ENCODE measurements at regions not wholly inside any gene's neighbourhood (a gene's known extent, or its start where the extent isn't known, plus 50 kb on each side); places are given as distances from the start of the nearest gene placed in this dataset.

DNA sequence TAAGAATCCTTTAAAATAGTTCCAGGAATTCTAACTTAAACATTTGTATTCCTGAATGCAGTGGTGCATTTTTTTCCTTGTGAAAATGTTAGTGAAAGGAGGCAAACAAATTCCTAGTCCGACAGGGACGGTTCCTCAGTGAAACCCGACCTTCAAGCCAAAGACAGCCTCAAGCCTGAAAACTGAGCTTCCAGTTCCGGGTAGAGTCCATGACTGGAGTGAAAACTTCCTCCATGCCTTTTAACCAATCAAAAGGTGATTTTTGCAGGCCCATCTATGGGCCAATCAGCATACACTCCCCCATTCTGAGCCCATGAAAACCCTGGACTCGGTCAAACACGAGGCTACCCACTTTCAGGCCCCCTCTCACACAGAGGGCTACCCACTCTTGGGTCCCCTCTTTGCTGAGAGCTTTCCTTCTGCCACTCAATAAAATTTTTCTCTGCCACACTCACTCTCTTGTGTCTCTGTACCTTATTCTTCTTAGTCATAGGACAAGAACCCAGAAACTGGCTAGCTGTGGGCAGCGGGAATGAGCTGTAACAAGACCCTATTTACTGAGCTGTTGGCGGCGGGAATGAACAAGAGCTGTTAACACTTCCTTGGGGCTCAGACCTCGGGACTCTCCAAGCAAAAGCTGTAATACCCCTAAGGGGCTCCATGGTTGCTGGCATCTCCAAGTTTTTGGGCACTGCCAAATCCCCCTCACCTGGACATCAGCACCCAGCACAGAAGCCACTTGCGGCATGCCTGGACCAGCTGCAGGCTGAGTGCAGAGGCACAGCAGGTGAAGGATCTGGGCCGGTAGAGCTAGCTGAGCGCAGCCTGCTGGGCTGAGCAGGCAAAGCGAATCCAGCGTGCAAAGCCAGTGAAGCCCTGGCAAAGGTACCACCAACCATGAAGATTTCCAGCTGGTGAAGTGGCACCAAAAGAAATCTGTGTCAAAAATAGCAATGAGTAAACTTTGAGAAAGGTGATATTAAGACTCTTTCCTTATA, 598.8 kb downstream of the MCTP2 start:
- peaks cover 1% of the 10 kb centered on the region; the same call in 1 of the 2 replicates for H3K27me3 ChIP-seq
- H3K4me3 ChIP-seq (ENCODE audit: low read depth, low read length) = no peak overlapping the region
- no peak for DNase-seq
- TF ChIP-seq, protein P1, sequence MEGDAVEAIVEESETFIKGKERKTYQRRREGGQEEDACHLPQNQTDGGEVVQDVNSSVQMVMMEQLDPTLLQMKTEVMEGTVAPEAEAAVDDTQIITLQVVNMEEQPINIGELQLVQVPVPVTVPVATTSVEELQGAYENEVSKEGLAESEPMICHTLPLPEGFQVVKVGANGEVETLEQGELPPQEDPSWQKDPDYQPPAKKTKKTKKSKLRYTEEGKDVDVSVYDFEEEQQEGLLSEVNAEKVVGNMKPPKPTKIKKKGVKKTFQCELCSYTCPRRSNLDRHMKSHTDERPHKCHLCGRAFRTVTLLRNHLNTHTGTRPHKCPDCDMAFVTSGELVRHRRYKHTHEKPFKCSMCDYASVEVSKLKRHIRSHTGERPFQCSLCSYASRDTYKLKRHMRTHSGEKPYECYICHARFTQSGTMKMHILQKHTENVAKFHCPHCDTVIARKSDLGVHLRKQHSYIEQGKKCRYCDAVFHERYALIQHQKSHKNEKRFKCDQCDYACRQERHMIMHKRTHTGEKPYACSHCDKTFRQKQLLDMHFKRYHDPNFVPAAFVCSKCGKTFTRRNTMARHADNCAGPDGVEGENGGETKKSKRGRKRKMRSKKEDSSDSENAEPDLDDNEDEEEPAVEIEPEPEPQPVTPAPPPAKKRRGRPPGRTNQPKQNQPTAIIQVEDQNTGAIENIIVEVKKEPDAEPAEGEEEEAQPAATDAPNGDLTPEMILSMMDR (IDR thresholded peaks at IDR 0.05; ENCODE audit: low read depth, low read length) = no peak
- H3K9me3 ChIP-seq = no peaks in the 10 kb centered on the region
- H3K4me1 ChIP-seq = no peaks in the 10 kb centered on the region
- no peaks in the 10 kb centered on the region for H3K36me3 ChIP-seq

DNA sequence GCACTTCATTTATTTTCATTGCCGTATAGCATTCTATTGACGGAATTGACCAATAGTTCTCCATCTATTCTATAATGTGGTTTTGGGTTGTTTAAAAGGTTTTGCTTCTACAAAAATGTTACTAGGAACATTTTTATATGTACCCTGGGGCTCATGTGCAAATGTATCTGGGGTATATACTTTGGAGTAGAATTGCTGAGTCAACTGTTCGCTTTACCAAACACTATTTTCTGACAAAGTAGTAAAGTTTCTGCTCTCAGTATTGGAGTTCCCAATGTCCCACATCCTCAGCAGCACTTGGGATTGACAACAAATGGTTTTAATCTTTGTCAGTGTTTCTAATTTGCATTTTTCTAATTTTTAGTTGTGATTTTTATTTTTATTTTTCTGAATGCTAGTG, 602.6 kb downstream of the MCTP2 start:
- Histone ChIP-seq H3K4me1 (no peaks in the 10 kb centered on the region), H3K4me3 (ENCODE audit: low read depth, low read length) (no peak overlapping the region), H3K9me3 (no peaks in the 10 kb centered on the region), H3K27me3 (peaks cover 2% of the 10 kb centered on the region; the same call in 1 of the 2 replicates), H3K36me3 (no peaks in the 10 kb centered on the region)
- TF ChIP-seq, protein P1 (IDR thresholded peaks at IDR 0.05; ENCODE audit: low read depth, low read length) = no peak
- no peak for DNase-seq

DNA sequence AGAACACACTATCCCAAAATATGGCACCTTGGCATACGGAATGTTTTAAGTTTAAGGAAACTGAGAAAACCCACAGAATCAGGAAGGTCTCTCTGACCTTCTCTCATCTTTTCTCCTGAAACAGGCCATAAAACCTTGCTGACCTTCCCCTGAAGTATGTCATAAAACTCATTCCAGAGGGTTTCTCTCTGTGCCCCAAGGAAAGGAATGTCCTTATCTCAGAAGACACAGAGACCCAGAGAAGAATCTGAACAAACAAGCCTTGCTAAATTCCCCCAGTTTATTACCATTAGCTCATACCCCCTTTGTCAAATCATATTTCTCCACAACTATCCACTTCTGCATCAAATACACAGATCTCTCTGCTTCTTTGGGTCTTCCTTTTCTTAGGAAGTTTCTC, 603.1 kb downstream of the MCTP2 start:
- Histone ChIP-seq H3K4me1 (no peaks in the 10 kb centered on the region), H3K4me3 (ENCODE audit: low read depth, low read length) (no peak overlapping the region), H3K9me3 (no peaks in the 10 kb centered on the region), H3K27me3 (peaks cover 2% of the 10 kb centered on the region; the same call in 1 of the 2 replicates), H3K36me3 (no peaks in the 10 kb centered on the region)
- TF ChIP-seq, protein P1 (IDR thresholded peaks at IDR 0.05; ENCODE audit: low read depth, low read length) = no peak
- no peak for DNase-seq

DNA sequence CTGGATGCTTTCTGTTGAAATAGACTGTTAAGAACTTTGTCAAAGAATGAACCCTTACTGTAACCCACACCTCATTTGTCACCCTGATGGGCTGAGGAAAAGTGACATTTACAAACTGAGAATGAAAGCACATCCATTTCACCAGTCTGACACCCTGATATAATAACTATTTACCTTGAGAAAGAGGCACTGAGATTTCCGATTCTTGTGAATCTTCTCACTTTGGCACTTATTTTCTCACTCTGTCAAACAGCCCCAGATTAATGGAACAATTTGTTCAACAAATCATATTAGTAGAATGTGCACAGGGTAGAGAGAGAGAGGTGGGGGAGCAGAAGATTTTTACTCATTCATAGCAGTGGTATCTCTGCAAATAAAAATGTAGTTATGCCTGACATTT, 606.9 kb downstream of the MCTP2 start:
- peaks cover 8% of the 10 kb centered on the region; the same call in 1 of the 2 replicates for H3K27me3 ChIP-seq
- H3K4me1 ChIP-seq = no peaks in the 10 kb centered on the region
- TF ChIP-seq, protein P1 (IDR thresholded peaks at IDR 0.05; ENCODE audit: low read depth, low read length) = no peak
- no peaks in the 10 kb centered on the region for H3K9me3 ChIP-seq
- DNase-seq = no peak
- H3K36me3 ChIP-seq = no peaks in the 10 kb centered on the region
- no peak overlapping the region for H3K4me3 ChIP-seq (ENCODE audit: low read depth, low read length)

DNA sequence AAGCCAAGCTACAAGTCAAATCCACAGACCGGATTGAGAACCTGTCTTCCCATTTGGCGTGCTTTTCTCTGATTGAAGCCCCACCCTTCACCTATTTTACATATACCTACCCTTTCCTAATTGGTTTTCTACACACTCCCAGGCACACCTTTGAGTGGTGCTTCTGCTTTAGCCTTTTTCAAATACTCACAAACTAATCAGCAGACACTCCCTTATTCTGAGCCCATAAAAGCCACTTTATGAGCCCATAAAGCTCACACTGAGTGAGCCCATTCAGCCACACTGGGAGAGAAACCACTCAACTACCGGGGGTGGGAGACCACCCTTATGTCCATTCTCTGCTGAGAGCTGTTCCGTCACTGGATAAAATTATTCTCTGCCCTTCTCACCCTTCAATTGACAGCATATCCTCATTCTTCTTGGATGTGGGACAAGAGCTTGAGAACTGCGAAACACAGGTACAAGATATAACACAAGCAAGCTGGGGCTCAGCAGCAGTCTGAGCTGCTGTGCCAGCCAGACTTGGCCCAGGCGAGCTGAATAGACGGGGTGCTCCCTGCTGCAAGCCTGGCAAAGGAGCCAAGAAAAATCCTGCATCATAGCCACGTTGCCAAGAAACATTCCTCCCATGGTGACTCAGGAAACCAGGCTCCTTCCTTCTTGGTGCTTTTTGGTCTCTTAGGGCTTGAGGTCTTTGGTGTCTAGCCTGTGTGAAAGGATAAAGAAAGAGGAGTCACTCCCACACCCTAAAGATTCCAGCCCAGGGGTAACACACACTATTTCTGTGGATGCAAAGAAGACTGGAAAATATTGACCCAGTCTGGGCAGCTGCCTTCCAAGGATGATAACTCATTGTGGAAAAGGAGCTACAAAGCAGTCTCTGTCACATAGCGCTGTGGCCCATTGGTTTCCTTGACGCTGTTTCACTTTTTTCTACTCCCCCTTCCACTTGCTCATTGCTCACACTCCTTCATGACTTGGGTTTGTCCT, 609.7 kb downstream of the MCTP2 start:
- TF ChIP-seq, protein P1 (IDR thresholded peaks at IDR 0.05; ENCODE audit: low read depth, low read length) = no peak
- H3K27me3 ChIP-seq = peaks cover 27% of the 10 kb centered on the region
- no peaks in the 10 kb centered on the region for H3K4me1 ChIP-seq
- DNase-seq = no peak
- no peaks in the 10 kb centered on the region for H3K9me3 ChIP-seq
- no peak overlapping the region for H3K4me3 ChIP-seq (ENCODE audit: low read depth, low read length)
- no peaks in the 10 kb centered on the region for H3K36me3 ChIP-seq
